ENCODE measurements at regions not wholly inside any gene's neighbourhood (a gene's known extent, or its start where the extent isn't known, plus 50 kb on each side); places are given as distances from the start of the nearest gene placed in this dataset.

GRCh38 chr1:195373856-195374255 is 1234.4 kb downstream of the KCNT2 start:
- Histone ChIP-seq H3K4me3 (ENCODE audit: extremely low read depth, insufficient read depth, low read length, poor library complexity, severe bottlenecking) (no peak overlapping the region), H3K36me3 (ENCODE audit: control insufficient read depth, insufficient read depth, low read length) (no peaks in the 10 kb centered on the region), H3K4me1 (ENCODE audit: control insufficient read depth, insufficient read depth, low read length, poor library complexity, severe bottlenecking) (no peaks in the 10 kb centered on the region), H3K9me3 (ENCODE audit: control insufficient read depth, low read length) (no peaks in the 10 kb centered on the region), H3K27ac (ENCODE audit: low read depth, low read length, severe bottlenecking) (no peak overlapping the region)
- 92 to 100% methylated on average over 2 of the region's 3 CpGs for WGBS, 2 experiments (ENCODE audit: insufficient coverage in 2 of 2)

GRCh38 chr1:195345149-195345548 is 1263.1 kb downstream of the KCNT2 start:
- WGBS, 2 experiments (ENCODE audit: insufficient coverage in 2 of 2): 60 to 69% methylated on average over 4 to 7 of the region's 8 CpGs
- H3K4me1 ChIP-seq (ENCODE audit: control insufficient read depth, insufficient read depth, low read length, poor library complexity, severe bottlenecking): no peaks in the 10 kb centered on the region
- H3K4me3 ChIP-seq (ENCODE audit: extremely low read depth, insufficient read depth, low read length, poor library complexity, severe bottlenecking): no peak overlapping the region
- H3K27ac ChIP-seq (ENCODE audit: low read depth, low read length, severe bottlenecking): no peak overlapping the region
- H3K36me3 ChIP-seq (ENCODE audit: control insufficient read depth, insufficient read depth, low read length): no peaks in the 10 kb centered on the region
- H3K9me3 ChIP-seq (ENCODE audit: control insufficient read depth, low read length): no peaks in the 10 kb centered on the region

- H3K9me3 ChIP-seq (ENCODE audit: control insufficient read depth, low read length): no peaks in the 10 kb centered on the region
- H3K36me3 ChIP-seq (ENCODE audit: control insufficient read depth, insufficient read depth, low read length): no peaks in the 10 kb centered on the region
- H3K4me3 ChIP-seq (ENCODE audit: extremely low read depth, insufficient read depth, low read length, poor library complexity, severe bottlenecking): no peak overlapping the region
- H3K27ac ChIP-seq (ENCODE audit: low read depth, low read length, severe bottlenecking): no peak overlapping the region
- H3K4me1 ChIP-seq (ENCODE audit: control insufficient read depth, insufficient read depth, low read length, poor library complexity, severe bottlenecking): no peaks in the 10 kb centered on the region
Observed at GRCh38 chr1:195337646-195338045, 1270.6 kb downstream of the KCNT2 start.

GRCh38 chr1:195336812-195337211 is 1271.4 kb downstream of the KCNT2 start:
- Histone ChIP-seq H3K9me3 (ENCODE audit: control insufficient read depth, low read length) (no peaks in the 10 kb centered on the region), H3K4me1 (ENCODE audit: control insufficient read depth, insufficient read depth, low read length, poor library complexity, severe bottlenecking) (no peaks in the 10 kb centered on the region), H3K4me3 (ENCODE audit: extremely low read depth, insufficient read depth, low read length, poor library complexity, severe bottlenecking) (no peak overlapping the region), H3K36me3 (ENCODE audit: control insufficient read depth, insufficient read depth, low read length) (no peaks in the 10 kb centered on the region), H3K27ac (ENCODE audit: low read depth, low read length, severe bottlenecking) (no peak overlapping the region)
- 67% methylated on average over 1 of the region's 1 CpG; no CpG with 5 or more reads in 1 of the 2 experiments for WGBS, 2 experiments (ENCODE audit: insufficient coverage in 2 of 2)

GRCh38 chr1:195335541-195335940 is 1272.7 kb downstream of the KCNT2 start:
- Histone ChIP-seq H3K27ac (ENCODE audit: low read depth, low read length, severe bottlenecking) (no peak overlapping the region), H3K36me3 (ENCODE audit: control insufficient read depth, insufficient read depth, low read length) (no peaks in the 10 kb centered on the region), H3K4me1 (ENCODE audit: control insufficient read depth, insufficient read depth, low read length, poor library complexity, severe bottlenecking) (no peaks in the 10 kb centered on the region), H3K4me3 (ENCODE audit: extremely low read depth, insufficient read depth, low read length, poor library complexity, severe bottlenecking) (no peak overlapping the region), H3K9me3 (ENCODE audit: control insufficient read depth, low read length) (no peaks in the 10 kb centered on the region)
- 87 to 100% methylated on average over 3 of the region's 4 CpGs for WGBS, 2 experiments (ENCODE audit: insufficient coverage in 2 of 2)

- no peaks in the 10 kb centered on the region for H3K36me3 ChIP-seq (ENCODE audit: control insufficient read depth, insufficient read depth, low read length)
- H3K9me3 ChIP-seq (ENCODE audit: control insufficient read depth, low read length): no peaks in the 10 kb centered on the region
- no peak overlapping the region for H3K4me3 ChIP-seq (ENCODE audit: extremely low read depth, insufficient read depth, low read length, poor library complexity, severe bottlenecking)
- no CpG with 5 or more reads among the region's 1 CpG for WGBS, 2 experiments (ENCODE audit: insufficient coverage in 2 of 2)
- no peaks in the 10 kb centered on the region for H3K4me1 ChIP-seq (ENCODE audit: control insufficient read depth, insufficient read depth, low read length, poor library complexity, severe bottlenecking)
- H3K27ac ChIP-seq (ENCODE audit: low read depth, low read length, severe bottlenecking): no peak overlapping the region
Observed at GRCh38 chr1:195332102-195332501, 1276.1 kb downstream of the KCNT2 start.

- Histone ChIP-seq H3K4me3 (ENCODE audit: extremely low read depth, insufficient read depth, low read length, poor library complexity, severe bottlenecking) (no peak overlapping the region), H3K36me3 (ENCODE audit: control insufficient read depth, insufficient read depth, low read length) (no peaks in the 10 kb centered on the region), H3K9me3 (ENCODE audit: control insufficient read depth, low read length) (no peaks in the 10 kb centered on the region), H3K27ac (ENCODE audit: low read depth, low read length, severe bottlenecking) (no peak overlapping the region), H3K4me1 (ENCODE audit: control insufficient read depth, insufficient read depth, low read length, poor library complexity, severe bottlenecking) (no peaks in the 10 kb centered on the region)
- WGBS, 2 experiments (ENCODE audit: insufficient coverage in 2 of 2): no CpG with 5 or more reads among the region's 2 CpGs
Observed at GRCh38 chr1:195328681-195329080, 1279.6 kb downstream of the KCNT2 start.

GRCh38 chr1:195328102-195328501 is 1280.1 kb downstream of the KCNT2 start:
- H3K27ac ChIP-seq (ENCODE audit: low read depth, low read length, severe bottlenecking): no peak overlapping the region
- no peaks in the 10 kb centered on the region for H3K36me3 ChIP-seq (ENCODE audit: control insufficient read depth, insufficient read depth, low read length)
- no peaks in the 10 kb centered on the region for H3K9me3 ChIP-seq (ENCODE audit: control insufficient read depth, low read length)
- H3K4me1 ChIP-seq (ENCODE audit: control insufficient read depth, insufficient read depth, low read length, poor library complexity, severe bottlenecking): no peaks in the 10 kb centered on the region
- 100% methylated on average over 2 of the region's 2 CpGs for WGBS, 2 experiments (ENCODE audit: insufficient coverage in 2 of 2)
- no peak overlapping the region for H3K4me3 ChIP-seq (ENCODE audit: extremely low read depth, insufficient read depth, low read length, poor library complexity, severe bottlenecking)

GRCh38 chr1:195327361-195327760 is 1280.9 kb downstream of the KCNT2 start:
- 86% methylated on average over 1 of the region's 1 CpG; no CpG with 5 or more reads in 1 of the 2 experiments for WGBS, 2 experiments (ENCODE audit: insufficient coverage in 2 of 2)
- H3K36me3 ChIP-seq (ENCODE audit: control insufficient read depth, insufficient read depth, low read length): no peaks in the 10 kb centered on the region

GRCh38 chr1:195326325-195326724 is 1281.9 kb downstream of the KCNT2 start:
- no CpG with 5 or more reads among the region's 1 CpG for WGBS, 2 experiments (ENCODE audit: insufficient coverage in 2 of 2)
- Histone ChIP-seq H3K9me3 (ENCODE audit: control insufficient read depth, low read length) (no peaks in the 10 kb centered on the region), H3K27ac (ENCODE audit: low read depth, low read length, severe bottlenecking) (no peak overlapping the region), H3K36me3 (ENCODE audit: control insufficient read depth, insufficient read depth, low read length) (no peaks in the 10 kb centered on the region), H3K4me1 (ENCODE audit: control insufficient read depth, insufficient read depth, low read length, poor library complexity, severe bottlenecking) (no peaks in the 10 kb centered on the region), H3K4me3 (ENCODE audit: extremely low read depth, insufficient read depth, low read length, poor library complexity, severe bottlenecking) (no peak overlapping the region)

More at GRCh38 chr1:195327361-195327760, 1280.9 kb downstream of the KCNT2 start:
- Histone ChIP-seq H3K27ac (ENCODE audit: low read depth, low read length, severe bottlenecking) (no peak overlapping the region), H3K4me1 (ENCODE audit: control insufficient read depth, insufficient read depth, low read length, poor library complexity, severe bottlenecking) (no peaks in the 10 kb centered on the region), H3K4me3 (ENCODE audit: extremely low read depth, insufficient read depth, low read length, poor library complexity, severe bottlenecking) (no peak overlapping the region), H3K9me3 (ENCODE audit: control insufficient read depth, low read length) (no peaks in the 10 kb centered on the region)

- Histone ChIP-seq H3K9me3 (ENCODE audit: control insufficient read depth, low read length) (no peaks in the 10 kb centered on the region), H3K36me3 (ENCODE audit: control insufficient read depth, insufficient read depth, low read length) (no peaks in the 10 kb centered on the region), H3K27ac (ENCODE audit: low read depth, low read length, severe bottlenecking) (no peak overlapping the region), H3K4me3 (ENCODE audit: extremely low read depth, insufficient read depth, low read length, poor library complexity, severe bottlenecking) (no peak overlapping the region), H3K4me1 (ENCODE audit: control insufficient read depth, insufficient read depth, low read length, poor library complexity, severe bottlenecking) (no peaks in the 10 kb centered on the region)
- WGBS, 2 experiments (ENCODE audit: insufficient coverage in 2 of 2): 94 to 96% methylated on average over 8 to 12 of the region's 12 CpGs
Observed at GRCh38 chr1:195325181-195325580, 1283.1 kb downstream of the KCNT2 start.
